ENCODE measurements at regions not wholly inside any gene's neighbourhood (a gene's known extent, or its start where the extent isn't known, plus 50 kb on each side); places are given as distances from the start of the nearest gene placed in this dataset.

DNA sequence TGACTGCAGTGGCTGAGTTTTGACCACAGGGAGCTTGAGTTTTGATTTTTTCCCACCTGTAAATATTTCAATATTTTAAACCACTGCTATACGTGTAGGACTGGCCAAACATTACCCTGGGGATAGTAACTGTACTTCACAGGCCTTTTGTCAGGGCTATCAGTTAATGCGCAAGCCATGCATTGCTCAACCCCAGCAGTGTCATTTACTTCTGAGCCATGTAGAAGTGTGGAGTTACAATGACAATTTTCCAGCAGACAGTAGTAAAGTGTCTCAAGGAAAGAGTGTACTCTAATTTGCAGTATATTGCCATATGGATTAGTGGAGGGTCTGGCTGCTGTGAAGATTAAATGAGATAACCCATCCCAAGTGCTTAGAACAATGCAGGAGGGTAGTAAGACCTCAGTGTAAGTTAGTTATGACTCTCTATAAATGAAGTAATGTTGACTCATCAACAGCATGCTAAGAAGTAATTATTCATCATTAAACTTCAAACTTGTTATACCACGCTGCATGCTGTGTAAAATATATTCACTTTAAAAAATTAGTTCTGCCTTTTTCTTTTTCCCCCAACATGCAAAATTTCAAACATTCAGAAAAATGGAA, 489.2 kb downstream of the KDM4C start (continued):
- TF ChIP-seq, protein P1, sequence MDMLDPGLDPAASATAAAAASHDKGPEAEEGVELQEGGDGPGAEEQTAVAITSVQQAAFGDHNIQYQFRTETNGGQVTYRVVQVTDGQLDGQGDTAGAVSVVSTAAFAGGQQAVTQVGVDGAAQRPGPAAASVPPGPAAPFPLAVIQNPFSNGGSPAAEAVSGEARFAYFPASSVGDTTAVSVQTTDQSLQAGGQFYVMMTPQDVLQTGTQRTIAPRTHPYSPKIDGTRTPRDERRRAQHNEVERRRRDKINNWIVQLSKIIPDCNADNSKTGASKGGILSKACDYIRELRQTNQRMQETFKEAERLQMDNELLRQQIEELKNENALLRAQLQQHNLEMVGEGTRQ (IDR thresholded peaks at IDR 0.05; ENCODE audit: low read depth, low read length): no peak
- TF ChIP-seq, protein P1 (CRISPR knock-in tag; IDR thresholded peaks at IDR 0.05; ENCODE audit: borderline replicate concordance): no peak
- TF ChIP-seq SETDB1 (CRISPR knock-in tag; IDR thresholded peaks at IDR 0.05; ENCODE audit: borderline replicate concordance) (no peak), POGZ (CRISPR knock-in tag; IDR thresholded peaks at IDR 0.05) (no peak), SRSF1 (optimal IDR thresholded peaks at IDR 0.05; ENCODE audit: low read depth, low read length) (no peak), MBD4 (IDR thresholded peaks at IDR 0.05; ENCODE audit: borderline replicate concordance, low read length) (no peak)
- TF ChIP-seq, protein P2, sequence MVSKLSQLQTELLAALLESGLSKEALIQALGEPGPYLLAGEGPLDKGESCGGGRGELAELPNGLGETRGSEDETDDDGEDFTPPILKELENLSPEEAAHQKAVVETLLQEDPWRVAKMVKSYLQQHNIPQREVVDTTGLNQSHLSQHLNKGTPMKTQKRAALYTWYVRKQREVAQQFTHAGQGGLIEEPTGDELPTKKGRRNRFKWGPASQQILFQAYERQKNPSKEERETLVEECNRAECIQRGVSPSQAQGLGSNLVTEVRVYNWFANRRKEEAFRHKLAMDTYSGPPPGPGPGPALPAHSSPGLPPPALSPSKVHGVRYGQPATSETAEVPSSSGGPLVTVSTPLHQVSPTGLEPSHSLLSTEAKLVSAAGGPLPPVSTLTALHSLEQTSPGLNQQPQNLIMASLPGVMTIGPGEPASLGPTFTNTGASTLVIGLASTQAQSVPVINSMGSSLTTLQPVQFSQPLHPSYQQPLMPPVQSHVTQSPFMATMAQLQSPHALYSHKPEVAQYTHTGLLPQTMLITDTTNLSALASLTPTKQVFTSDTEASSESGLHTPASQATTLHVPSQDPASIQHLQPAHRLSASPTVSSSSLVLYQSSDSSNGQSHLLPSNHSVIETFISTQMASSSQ (IDR thresholded peaks at IDR 0.05; ENCODE audit: low read depth): no peak
- TF ChIP-seq, protein P2 (CRISPR knock-in tag; IDR thresholded peaks at IDR 0.05; ENCODE audit: borderline replicate concordance): no peak
- TF ChIP-seq, protein P3, sequence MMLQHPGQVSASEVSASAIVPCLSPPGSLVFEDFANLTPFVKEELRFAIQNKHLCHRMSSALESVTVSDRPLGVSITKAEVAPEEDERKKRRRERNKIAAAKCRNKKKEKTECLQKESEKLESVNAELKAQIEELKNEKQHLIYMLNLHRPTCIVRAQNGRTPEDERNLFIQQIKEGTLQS (CRISPR knock-in tag; IDR thresholded peaks at IDR 0.05): no peak
- TF ChIP-seq, protein P4, sequence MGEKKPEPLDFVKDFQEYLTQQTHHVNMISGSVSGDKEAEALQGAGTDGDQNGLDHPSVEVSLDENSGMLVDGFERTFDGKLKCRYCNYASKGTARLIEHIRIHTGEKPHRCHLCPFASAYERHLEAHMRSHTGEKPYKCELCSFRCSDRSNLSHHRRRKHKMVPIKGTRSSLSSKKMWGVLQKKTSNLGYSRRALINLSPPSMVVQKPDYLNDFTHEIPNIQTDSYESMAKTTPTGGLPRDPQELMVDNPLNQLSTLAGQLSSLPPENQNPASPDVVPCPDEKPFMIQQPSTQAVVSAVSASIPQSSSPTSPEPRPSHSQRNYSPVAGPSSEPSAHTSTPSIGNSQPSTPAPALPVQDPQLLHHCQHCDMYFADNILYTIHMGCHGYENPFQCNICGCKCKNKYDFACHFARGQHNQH (CRISPR knock-in tag; IDR thresholded peaks at IDR 0.05): no peak

All from HepG2 (cell line).